ENCODE measurements at regions not wholly inside any gene's neighbourhood (a gene's known extent, or its start where the extent isn't known, plus 50 kb on each side); places are given as distances from the start of the nearest gene placed in this dataset.
"Not testable (repeated sequence)": the region's sequence is repeated elsewhere in the genome, so short reads cannot be mapped to it uniquely, and the experiment has no call there.

DNA sequence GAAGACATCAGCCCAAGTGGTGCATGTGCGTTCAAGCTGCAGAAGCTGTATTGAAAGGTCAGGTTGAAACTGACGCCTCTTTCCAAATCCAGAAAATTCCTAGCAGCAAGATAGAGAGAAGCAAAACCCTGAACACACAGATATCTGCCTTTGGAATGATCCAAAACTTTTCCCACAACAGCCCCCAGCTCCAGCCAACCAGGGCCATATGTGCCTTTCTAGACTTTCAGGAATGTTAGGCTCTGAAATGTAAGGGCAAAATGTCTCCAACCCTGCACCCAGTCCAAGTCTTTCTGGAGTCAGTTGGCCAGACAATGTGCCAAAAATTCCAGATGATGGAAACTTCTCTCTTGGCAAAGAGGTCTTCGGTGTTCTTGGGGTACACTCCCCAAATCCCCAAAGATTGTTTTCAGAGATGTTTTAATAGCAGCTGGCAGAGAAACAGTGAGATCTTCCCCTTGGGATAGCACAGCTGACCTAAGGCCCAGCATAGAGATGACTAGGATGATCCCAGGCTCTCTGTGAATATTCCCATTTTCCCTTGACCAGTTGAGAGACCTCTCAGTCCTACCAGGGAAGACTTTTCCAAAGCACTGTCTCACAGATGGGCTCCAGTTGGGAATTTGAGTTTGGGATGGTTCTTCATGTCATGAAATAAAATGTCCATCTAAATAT, 440.4 kb upstream of the CD180 start:
- peaks cover 1% of the 10 kb centered on the region for H3K9me3 ChIP-seq (ENCODE audit: insufficient read depth, low read depth, low read length)
- no peak overlapping the region for H3K23ac ChIP-seq (ENCODE audit: low read length)

DNA sequence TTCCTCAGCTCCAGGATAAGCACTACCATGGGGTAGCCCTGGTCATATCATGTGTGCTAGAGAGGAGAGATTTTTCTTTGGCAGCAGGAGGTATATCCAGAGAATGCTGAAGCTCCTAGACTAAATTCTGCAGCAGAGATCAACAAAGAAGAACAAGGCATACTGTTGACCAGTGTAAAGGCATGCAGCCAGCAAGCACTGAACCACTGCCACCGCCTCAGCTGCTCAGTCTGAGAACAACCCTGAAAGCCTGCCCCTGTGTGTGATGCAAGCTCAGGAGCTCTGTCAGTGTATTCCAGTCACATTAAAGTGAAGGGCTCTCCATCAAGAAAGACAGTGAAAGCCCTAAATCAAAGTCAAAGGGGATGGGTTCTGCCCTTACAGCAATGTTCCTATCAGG, 439.5 kb upstream of the CD180 start:
- Histone ChIP-seq H3K14ac (ENCODE audit: low read length) (no peak overlapping the region), H3K9me3 (ENCODE audit: insufficient read depth, low read depth, low read length) (peaks cover 1% of the 10 kb centered on the region), H2AFZ (ENCODE audit: insufficient read depth, low read length, poor library complexity) (no peak overlapping the region), H2BK5ac (ENCODE audit: low read depth, low read length, poor library complexity) (no peak overlapping the region), H2BK120ac (ENCODE audit: insufficient read depth, low read length, poor library complexity) (no peak overlapping the region), H3K36me3 (ENCODE audit: control insufficient read depth in 1 of 2, insufficient read depth in 2 of 2, low read length in 2 of 2) (no peaks in the 10 kb centered on the region), H3K27ac (ENCODE audit: low read depth, low read length) (no peak overlapping the region), H3K27me3 (ENCODE audit: insufficient read depth, low read length) (no peaks in the 10 kb centered on the region), H3K79me1 (ENCODE audit: low read length) (no peaks in the 10 kb centered on the region), H3K79me2 (ENCODE audit: control insufficient read depth, insufficient read depth, low read length, poor library complexity) (no peaks in the 10 kb centered on the region), H3K23ac (ENCODE audit: low read length) (no peak overlapping the region), H2AK5ac (ENCODE audit: low read length) (no peak overlapping the region), H3K4me3 (ENCODE audit: low read depth, low read length) (no peak overlapping the region), H4K12ac (ENCODE audit: low read depth, low read length) (no peak overlapping the region), H4K91ac (ENCODE audit: low read depth, low read length) (no peak overlapping the region), H2BK12ac (ENCODE audit: low read length) (no peak overlapping the region), H3K18ac (ENCODE audit: low read length) (no peak overlapping the region), H3K9ac (ENCODE audit: low read length) (no peak overlapping the region), H4K8ac (ENCODE audit: low read depth, low read length) (no peak overlapping the region), H3K4me1 (ENCODE audit: control insufficient read depth in 1 of 2, insufficient read depth in 2 of 2, low read length in 2 of 2) (no peaks in the 10 kb centered on the region), H3K4me2 (ENCODE audit: low read length) (no peak overlapping the region), H3K4ac (ENCODE audit: low read depth, low read length) (no peak overlapping the region)
- no peak for DNase-seq
- WGBS (ENCODE audit: extremely low coverage, insufficient coverage, insufficient read length): no CpG with 5 or more reads among the region's 1 CpG

More for the DNA sequence above, 440.4 kb upstream of the CD180 start:
- no peak overlapping the region for H2AFZ ChIP-seq (ENCODE audit: insufficient read depth, low read length, poor library complexity)
- H3K18ac ChIP-seq (ENCODE audit: low read length): no peak overlapping the region
- H3K4ac ChIP-seq (ENCODE audit: low read depth, low read length): no peak overlapping the region
- H2BK120ac ChIP-seq (ENCODE audit: insufficient read depth, low read length, poor library complexity): no peak overlapping the region
- no peak overlapping the region for H3K9ac ChIP-seq (ENCODE audit: low read length)
- no peak overlapping the region for H4K91ac ChIP-seq (ENCODE audit: low read depth, low read length)
- no peak overlapping the region for H3K14ac ChIP-seq (ENCODE audit: low read length)
- no peaks in the 10 kb centered on the region for H3K4me1 ChIP-seq (ENCODE audit: control insufficient read depth in 1 of 2, insufficient read depth in 2 of 2, low read length in 2 of 2)
- H2BK12ac ChIP-seq (ENCODE audit: low read length): no peak overlapping the region
- no CpG with 5 or more reads among the region's 3 CpGs for WGBS (ENCODE audit: extremely low coverage, insufficient coverage, insufficient read length)
- no peaks in the 10 kb centered on the region for H3K79me2 ChIP-seq (ENCODE audit: control insufficient read depth, insufficient read depth, low read length, poor library complexity)
- no peak overlapping the region for H3K4me3 ChIP-seq (ENCODE audit: low read depth, low read length)
- H4K8ac ChIP-seq (ENCODE audit: low read depth, low read length): no peak overlapping the region
- no peak overlapping the region for H4K12ac ChIP-seq (ENCODE audit: low read depth, low read length)
- no peak overlapping the region for H2AK5ac ChIP-seq (ENCODE audit: low read length)
- no peaks in the 10 kb centered on the region for H3K79me1 ChIP-seq (ENCODE audit: low read length)
- no peak overlapping the region for H2BK5ac ChIP-seq (ENCODE audit: low read depth, low read length, poor library complexity)
- no peak overlapping the region for H3K27ac ChIP-seq (ENCODE audit: low read depth, low read length)
- H3K27me3 ChIP-seq (ENCODE audit: insufficient read depth, low read length): no peaks in the 10 kb centered on the region
- no peaks in the 10 kb centered on the region for H3K36me3 ChIP-seq (ENCODE audit: control insufficient read depth in 1 of 2, insufficient read depth in 2 of 2, low read length in 2 of 2)
- no peak overlapping the region for H3K4me2 ChIP-seq (ENCODE audit: low read length)
- DNase-seq: no peak

DNA sequence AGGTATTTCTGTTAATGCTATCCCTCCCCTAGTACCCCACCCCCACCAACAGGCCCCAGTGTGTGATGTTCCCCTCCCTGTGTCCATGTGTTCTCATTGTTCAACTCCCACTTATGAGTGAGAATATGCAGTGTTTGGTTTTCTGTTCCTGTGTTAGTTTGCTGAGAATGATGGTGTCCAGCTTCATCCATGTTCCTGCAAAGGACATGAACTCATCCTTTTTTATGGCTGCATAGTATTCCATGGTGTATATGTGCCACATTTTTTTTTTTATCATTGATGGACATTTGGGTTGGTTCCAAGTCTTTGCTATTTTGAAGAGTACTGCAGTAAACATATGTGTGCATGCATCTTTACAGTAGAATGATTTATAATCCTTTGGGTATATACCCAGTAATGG, 430.5 kb upstream of the CD180 start:
- H3K9me3 ChIP-seq (ENCODE audit: insufficient read depth, low read depth, low read length); H2AFZ ChIP-seq (ENCODE audit: insufficient read depth, low read length, poor library complexity); H2BK5ac ChIP-seq (ENCODE audit: low read depth, low read length, poor library complexity); H3K9ac ChIP-seq (ENCODE audit: low read length); H3K23ac ChIP-seq (ENCODE audit: low read length); H3K4me1 ChIP-seq (ENCODE audit: control insufficient read depth in 1 of 2, insufficient read depth in 2 of 2, low read length in 2 of 2); H4K8ac ChIP-seq (ENCODE audit: low read depth, low read length); H3K79me1 ChIP-seq (ENCODE audit: low read length); H3K14ac ChIP-seq (ENCODE audit: low read length); H3K4me3 ChIP-seq (ENCODE audit: low read depth, low read length); H4K91ac ChIP-seq (ENCODE audit: low read depth, low read length); H3K27me3 ChIP-seq (ENCODE audit: insufficient read depth, low read length); H3K4me2 ChIP-seq (ENCODE audit: low read length); H3K27ac ChIP-seq (ENCODE audit: low read depth, low read length); H3K4ac ChIP-seq (ENCODE audit: low read depth, low read length); H3K79me2 ChIP-seq (ENCODE audit: control insufficient read depth, insufficient read depth, low read length, poor library complexity); H4K12ac ChIP-seq (ENCODE audit: low read depth, low read length); H3K36me3 ChIP-seq (ENCODE audit: control insufficient read depth in 1 of 2, insufficient read depth in 2 of 2, low read length in 2 of 2); DNase-seq; H2BK12ac ChIP-seq (ENCODE audit: low read length); H3K18ac ChIP-seq (ENCODE audit: low read length); H2AK5ac ChIP-seq (ENCODE audit: low read length); H2BK120ac ChIP-seq (ENCODE audit: insufficient read depth, low read length, poor library complexity): not testable (repeated sequence)

DNA sequence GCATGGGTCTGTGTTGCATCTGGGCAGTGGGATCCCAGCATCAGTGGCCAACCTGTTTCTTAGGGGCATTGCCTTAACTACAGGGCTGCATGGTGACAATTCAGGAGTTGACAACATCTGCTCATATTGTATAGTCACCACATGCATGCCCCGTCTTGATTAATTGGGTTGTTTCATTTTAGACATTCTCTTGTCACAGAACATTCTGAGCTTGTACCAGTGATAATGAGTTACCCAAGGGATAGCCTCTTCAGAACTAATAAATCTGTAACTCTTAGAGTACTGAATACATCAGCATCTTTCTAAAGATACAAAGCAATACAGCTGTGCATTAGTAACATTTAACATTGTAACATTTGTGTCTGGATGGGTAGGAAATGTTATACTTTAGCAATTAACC, 426.5 kb upstream of the CD180 start:
- no peak overlapping the region for H2BK12ac ChIP-seq (ENCODE audit: low read length)
- no peaks in the 10 kb centered on the region for H3K79me1 ChIP-seq (ENCODE audit: low read length)
- WGBS (ENCODE audit: extremely low coverage, insufficient coverage, insufficient read length): no CpG with 5 or more reads among the region's 1 CpG
- no peak overlapping the region for H4K91ac ChIP-seq (ENCODE audit: low read depth, low read length)
- H2BK120ac ChIP-seq (ENCODE audit: insufficient read depth, low read length, poor library complexity): no peak overlapping the region
- H3K27ac ChIP-seq (ENCODE audit: low read depth, low read length): no peak overlapping the region
- no peak overlapping the region for H3K18ac ChIP-seq (ENCODE audit: low read length)
- H4K8ac ChIP-seq (ENCODE audit: low read depth, low read length): no peak overlapping the region
- no peak overlapping the region for H2AK5ac ChIP-seq (ENCODE audit: low read length)
- H2BK5ac ChIP-seq (ENCODE audit: low read depth, low read length, poor library complexity): no peak overlapping the region
- H3K27me3 ChIP-seq (ENCODE audit: insufficient read depth, low read length): no peaks in the 10 kb centered on the region
- H3K9ac ChIP-seq (ENCODE audit: low read length): no peak overlapping the region
- no peaks in the 10 kb centered on the region for H3K9me3 ChIP-seq (ENCODE audit: insufficient read depth, low read depth, low read length)
- no peaks in the 10 kb centered on the region for H3K36me3 ChIP-seq (ENCODE audit: control insufficient read depth in 1 of 2, insufficient read depth in 2 of 2, low read length in 2 of 2)
- no peak for DNase-seq
- no peak overlapping the region for H3K4me3 ChIP-seq (ENCODE audit: low read depth, low read length)
- no peak overlapping the region for H3K23ac ChIP-seq (ENCODE audit: low read length)
- peaks cover 2 to 5% of the 10 kb centered on the region in 2 experiments for H3K4me1 ChIP-seq (ENCODE audit: control insufficient read depth in 1 of 2, insufficient read depth in 2 of 2, low read length in 2 of 2)
- no peak overlapping the region for H3K14ac ChIP-seq (ENCODE audit: low read length)
- H2AFZ ChIP-seq (ENCODE audit: insufficient read depth, low read length, poor library complexity): no peak overlapping the region
- no peak overlapping the region for H3K4ac ChIP-seq (ENCODE audit: low read depth, low read length)
- H3K79me2 ChIP-seq (ENCODE audit: control insufficient read depth, insufficient read depth, low read length, poor library complexity): no peaks in the 10 kb centered on the region
- H4K12ac ChIP-seq (ENCODE audit: low read depth, low read length): no peak overlapping the region
- no peak overlapping the region for H3K4me2 ChIP-seq (ENCODE audit: low read length)
